ENCODE measurements at regions not wholly inside any gene's neighbourhood (a gene's known extent, or its start where the extent isn't known, plus 50 kb on each side); places are given as distances from the start of the nearest gene placed in this dataset.

DNA sequence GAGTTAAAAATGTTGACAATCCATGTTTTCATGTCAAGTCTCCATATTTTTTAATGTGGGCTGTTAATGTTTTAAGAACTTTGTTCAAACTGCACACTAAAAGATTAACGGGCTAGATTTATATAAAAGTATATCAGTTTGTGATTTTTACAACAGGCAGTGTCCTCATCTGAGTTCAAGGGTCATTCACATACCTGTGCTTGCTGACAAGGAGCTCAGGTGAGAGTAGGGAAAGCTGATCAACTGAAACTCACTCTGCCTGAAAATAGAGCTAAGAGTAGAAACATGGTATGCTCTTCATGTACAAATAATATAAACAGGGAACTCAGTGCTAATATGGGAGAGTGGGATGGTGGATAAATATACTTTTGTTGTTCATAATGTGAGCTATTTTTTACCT is 102.3 kb upstream of the DKK2 start:
- H3F3A ChIP-seq (ENCODE audit: insufficient read depth): no peaks in the 10 kb centered on the region
- TF ChIP-seq, protein P1, sequence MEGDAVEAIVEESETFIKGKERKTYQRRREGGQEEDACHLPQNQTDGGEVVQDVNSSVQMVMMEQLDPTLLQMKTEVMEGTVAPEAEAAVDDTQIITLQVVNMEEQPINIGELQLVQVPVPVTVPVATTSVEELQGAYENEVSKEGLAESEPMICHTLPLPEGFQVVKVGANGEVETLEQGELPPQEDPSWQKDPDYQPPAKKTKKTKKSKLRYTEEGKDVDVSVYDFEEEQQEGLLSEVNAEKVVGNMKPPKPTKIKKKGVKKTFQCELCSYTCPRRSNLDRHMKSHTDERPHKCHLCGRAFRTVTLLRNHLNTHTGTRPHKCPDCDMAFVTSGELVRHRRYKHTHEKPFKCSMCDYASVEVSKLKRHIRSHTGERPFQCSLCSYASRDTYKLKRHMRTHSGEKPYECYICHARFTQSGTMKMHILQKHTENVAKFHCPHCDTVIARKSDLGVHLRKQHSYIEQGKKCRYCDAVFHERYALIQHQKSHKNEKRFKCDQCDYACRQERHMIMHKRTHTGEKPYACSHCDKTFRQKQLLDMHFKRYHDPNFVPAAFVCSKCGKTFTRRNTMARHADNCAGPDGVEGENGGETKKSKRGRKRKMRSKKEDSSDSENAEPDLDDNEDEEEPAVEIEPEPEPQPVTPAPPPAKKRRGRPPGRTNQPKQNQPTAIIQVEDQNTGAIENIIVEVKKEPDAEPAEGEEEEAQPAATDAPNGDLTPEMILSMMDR (IDR thresholded peaks at IDR 0.05; ENCODE audit: insufficient read depth, low read length, poor library complexity, severe bottlenecking): no peak
- no peak for TF ChIP-seq EZH2phosphoT487 (conservative IDR thresholded peaks at IDR 0.05; ENCODE audit: low read length)
- no peak overlapping the region for H3K9ac ChIP-seq (ENCODE audit: low read length)
- no peak overlapping the region for H2AFZ ChIP-seq (ENCODE audit: low read depth, low read length, severe bottlenecking)
- no peaks in the 10 kb centered on the region for H3K9me3 ChIP-seq (ENCODE audit: insufficient read depth, low read length)
- H3K27me3 ChIP-seq (ENCODE audit: low read length): no peaks in the 10 kb centered on the region
- no peaks in the 10 kb centered on the region for H3K36me3 ChIP-seq (ENCODE audit: low read length)
- no peak overlapping the region for H3K4me3 ChIP-seq (ENCODE audit: insufficient read depth, low read length, poor library complexity, severe bottlenecking)
- H3K4me2 ChIP-seq (ENCODE audit: low read depth, low read length, poor library complexity, severe bottlenecking): no peak overlapping the region
- H3K79me2 ChIP-seq (ENCODE audit: insufficient read depth, low read length): no peaks in the 10 kb centered on the region
- H3K27ac ChIP-seq (ENCODE audit: low read depth, low read length): no peak overlapping the region
- H3K9me2 ChIP-seq (replicated peaks; ENCODE audit: insufficient read depth, low read length): no peaks in the 10 kb centered on the region
- H4K20me1 ChIP-seq (ENCODE audit: low read depth, low read length): no peaks in the 10 kb centered on the region

- no peaks in the 10 kb centered on the region for H3K9me2 ChIP-seq (replicated peaks; ENCODE audit: insufficient read depth, low read length)
- no peaks in the 10 kb centered on the region for H3K9me3 ChIP-seq (ENCODE audit: insufficient read depth, low read length)
- no peaks in the 10 kb centered on the region for H3F3A ChIP-seq (ENCODE audit: insufficient read depth)
- no peaks in the 10 kb centered on the region for H3K36me3 ChIP-seq (ENCODE audit: low read length)
- no peak overlapping the region for H3K27ac ChIP-seq (ENCODE audit: low read depth, low read length)
- H3K4me2 ChIP-seq (ENCODE audit: low read depth, low read length, poor library complexity, severe bottlenecking): no peak overlapping the region
- H3K79me2 ChIP-seq (ENCODE audit: insufficient read depth, low read length): no peaks in the 10 kb centered on the region
- H4K20me1 ChIP-seq (ENCODE audit: low read depth, low read length): no peaks in the 10 kb centered on the region
- H3K9ac ChIP-seq (ENCODE audit: low read length): no peak overlapping the region
- no peak overlapping the region for H3K4me3 ChIP-seq (ENCODE audit: insufficient read depth, low read length, poor library complexity, severe bottlenecking)
- no peak overlapping the region for H2AFZ ChIP-seq (ENCODE audit: low read depth, low read length, severe bottlenecking)
- H3K27me3 ChIP-seq (ENCODE audit: low read length): no peaks in the 10 kb centered on the region
- no peak for TF ChIP-seq EZH2phosphoT487 (conservative IDR thresholded peaks at IDR 0.05; ENCODE audit: low read length)
- TF ChIP-seq, protein P1 (IDR thresholded peaks at IDR 0.05; ENCODE audit: insufficient read depth, low read length, poor library complexity, severe bottlenecking): no peak
These were observed 98.0 kb upstream of the DKK2 start for GRCh38 chr4:107133965-107134653.

DNA sequence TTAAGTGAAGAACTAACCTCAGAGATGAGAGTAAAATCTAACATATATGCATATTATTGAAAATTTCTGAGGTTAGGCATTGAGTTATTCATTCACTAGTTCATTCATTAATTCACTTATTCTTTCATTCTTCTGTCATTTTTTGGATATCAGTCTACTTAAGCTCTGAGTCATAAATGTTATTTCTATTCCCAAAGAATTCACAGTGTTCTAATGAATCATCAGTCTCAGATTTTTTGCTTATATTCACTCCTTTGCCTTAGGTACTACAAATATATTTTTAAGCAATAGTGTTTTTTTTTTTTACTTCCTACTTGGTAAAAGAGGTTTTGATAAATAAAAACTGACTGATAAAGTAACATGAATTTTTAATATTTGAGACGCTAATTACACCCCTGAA is 95.2 kb upstream of the DKK2 start:
- H3K4me2 ChIP-seq (ENCODE audit: low read depth, low read length, poor library complexity, severe bottlenecking): no peak overlapping the region
- H3K9me2 ChIP-seq (replicated peaks; ENCODE audit: insufficient read depth, low read length): no peaks in the 10 kb centered on the region
- no peak overlapping the region for H3K4me3 ChIP-seq (ENCODE audit: insufficient read depth, low read length, poor library complexity, severe bottlenecking)
- no peaks in the 10 kb centered on the region for H3K79me2 ChIP-seq (ENCODE audit: insufficient read depth, low read length)
- no peak overlapping the region for H2AFZ ChIP-seq (ENCODE audit: low read depth, low read length, severe bottlenecking)
- H3K27me3 ChIP-seq (ENCODE audit: low read length): no peaks in the 10 kb centered on the region
- H3F3A ChIP-seq (ENCODE audit: insufficient read depth): no peaks in the 10 kb centered on the region
- H3K9me3 ChIP-seq (ENCODE audit: insufficient read depth, low read length): no peaks in the 10 kb centered on the region
- no peak overlapping the region for H3K27ac ChIP-seq (ENCODE audit: low read depth, low read length)
- H3K36me3 ChIP-seq (ENCODE audit: low read length): no peaks in the 10 kb centered on the region
- TF ChIP-seq, protein P1 (IDR thresholded peaks at IDR 0.05; ENCODE audit: insufficient read depth, low read length, poor library complexity, severe bottlenecking): no peak
- no peak for TF ChIP-seq EZH2phosphoT487 (conservative IDR thresholded peaks at IDR 0.05; ENCODE audit: low read length)
- H4K20me1 ChIP-seq (ENCODE audit: low read depth, low read length): no peaks in the 10 kb centered on the region
- no peak overlapping the region for H3K9ac ChIP-seq (ENCODE audit: low read length)

Data from SU-DHL-6 (cell line).